ENCODE measurements at regions not wholly inside any gene's neighbourhood (a gene's known extent, or its start where the extent isn't known, plus 50 kb on each side); places are given as distances from the start of the nearest gene placed in this dataset.

DNA sequence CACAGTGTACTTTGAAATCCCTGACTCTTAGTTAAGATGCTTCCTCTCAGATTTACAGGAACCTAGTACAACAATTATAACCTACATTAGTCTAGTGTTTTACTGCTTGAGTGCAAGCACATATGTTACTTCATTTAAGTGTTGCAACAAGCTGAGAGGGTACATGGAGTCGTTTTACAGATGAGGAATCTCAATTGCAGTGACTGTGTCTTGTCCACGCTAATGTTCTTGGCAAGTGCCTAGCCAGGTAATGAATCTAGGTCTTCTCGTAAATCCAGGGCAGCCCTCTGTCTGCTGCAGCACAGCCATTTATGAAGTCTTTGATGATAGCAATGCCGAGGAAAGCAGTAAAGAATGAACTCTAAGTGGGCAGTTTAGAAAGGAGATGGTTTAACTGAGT, 384.4 kb upstream of the ARPP21 start:
- no peak for TF ChIP-seq MXI1 (conservative IDR thresholded peaks at IDR 0.05; ENCODE audit: poor library complexity, severe bottlenecking)
- TF ChIP-seq TAF1 (IDR thresholded peaks at IDR 0.05; ENCODE audit: low read depth) = no peak
- no peak for TF ChIP-seq RAD21 (conservative IDR thresholded peaks at IDR 0.05)
- no peak for TF ChIP-seq EP300 (conservative IDR thresholded peaks at IDR 0.05; ENCODE audit: poor library complexity, severe bottlenecking)
- TF ChIP-seq, protein P1, sequence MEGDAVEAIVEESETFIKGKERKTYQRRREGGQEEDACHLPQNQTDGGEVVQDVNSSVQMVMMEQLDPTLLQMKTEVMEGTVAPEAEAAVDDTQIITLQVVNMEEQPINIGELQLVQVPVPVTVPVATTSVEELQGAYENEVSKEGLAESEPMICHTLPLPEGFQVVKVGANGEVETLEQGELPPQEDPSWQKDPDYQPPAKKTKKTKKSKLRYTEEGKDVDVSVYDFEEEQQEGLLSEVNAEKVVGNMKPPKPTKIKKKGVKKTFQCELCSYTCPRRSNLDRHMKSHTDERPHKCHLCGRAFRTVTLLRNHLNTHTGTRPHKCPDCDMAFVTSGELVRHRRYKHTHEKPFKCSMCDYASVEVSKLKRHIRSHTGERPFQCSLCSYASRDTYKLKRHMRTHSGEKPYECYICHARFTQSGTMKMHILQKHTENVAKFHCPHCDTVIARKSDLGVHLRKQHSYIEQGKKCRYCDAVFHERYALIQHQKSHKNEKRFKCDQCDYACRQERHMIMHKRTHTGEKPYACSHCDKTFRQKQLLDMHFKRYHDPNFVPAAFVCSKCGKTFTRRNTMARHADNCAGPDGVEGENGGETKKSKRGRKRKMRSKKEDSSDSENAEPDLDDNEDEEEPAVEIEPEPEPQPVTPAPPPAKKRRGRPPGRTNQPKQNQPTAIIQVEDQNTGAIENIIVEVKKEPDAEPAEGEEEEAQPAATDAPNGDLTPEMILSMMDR (IDR thresholded peaks at IDR 0.05; ENCODE audit: poor library complexity, severe bottlenecking) = no peak
- TF ChIP-seq, protein P2, sequence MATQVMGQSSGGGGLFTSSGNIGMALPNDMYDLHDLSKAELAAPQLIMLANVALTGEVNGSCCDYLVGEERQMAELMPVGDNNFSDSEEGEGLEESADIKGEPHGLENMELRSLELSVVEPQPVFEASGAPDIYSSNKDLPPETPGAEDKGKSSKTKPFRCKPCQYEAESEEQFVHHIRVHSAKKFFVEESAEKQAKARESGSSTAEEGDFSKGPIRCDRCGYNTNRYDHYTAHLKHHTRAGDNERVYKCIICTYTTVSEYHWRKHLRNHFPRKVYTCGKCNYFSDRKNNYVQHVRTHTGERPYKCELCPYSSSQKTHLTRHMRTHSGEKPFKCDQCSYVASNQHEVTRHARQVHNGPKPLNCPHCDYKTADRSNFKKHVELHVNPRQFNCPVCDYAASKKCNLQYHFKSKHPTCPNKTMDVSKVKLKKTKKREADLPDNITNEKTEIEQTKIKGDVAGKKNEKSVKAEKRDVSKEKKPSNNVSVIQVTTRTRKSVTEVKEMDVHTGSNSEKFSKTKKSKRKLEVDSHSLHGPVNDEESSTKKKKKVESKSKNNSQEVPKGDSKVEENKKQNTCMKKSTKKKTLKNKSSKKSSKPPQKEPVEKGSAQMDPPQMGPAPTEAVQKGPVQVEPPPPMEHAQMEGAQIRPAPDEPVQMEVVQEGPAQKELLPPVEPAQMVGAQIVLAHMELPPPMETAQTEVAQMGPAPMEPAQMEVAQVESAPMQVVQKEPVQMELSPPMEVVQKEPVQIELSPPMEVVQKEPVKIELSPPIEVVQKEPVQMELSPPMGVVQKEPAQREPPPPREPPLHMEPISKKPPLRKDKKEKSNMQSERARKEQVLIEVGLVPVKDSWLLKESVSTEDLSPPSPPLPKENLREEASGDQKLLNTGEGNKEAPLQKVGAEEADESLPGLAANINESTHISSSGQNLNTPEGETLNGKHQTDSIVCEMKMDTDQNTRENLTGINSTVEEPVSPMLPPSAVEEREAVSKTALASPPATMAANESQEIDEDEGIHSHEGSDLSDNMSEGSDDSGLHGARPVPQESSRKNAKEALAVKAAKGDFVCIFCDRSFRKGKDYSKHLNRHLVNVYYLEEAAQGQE (IDR thresholded peaks at IDR 0.05; ENCODE audit: borderline replicate concordance) = no peak
- TF ChIP-seq POLR2AphosphoS5 (IDR thresholded peaks at IDR 0.05) = no peak
- no peak for TF ChIP-seq SMC3 (conservative IDR thresholded peaks at IDR 0.05; ENCODE audit: poor library complexity)
- no peak for TF ChIP-seq EZH2 (IDR thresholded peaks at IDR 0.05; ENCODE audit: borderline replicate concordance, insufficient read depth, low read length, poor library complexity, severe bottlenecking)
- H2AFZ ChIP-seq (ENCODE audit: low read depth, low read length) = no peak overlapping the region
- H3K9me2 ChIP-seq (ENCODE audit: insufficient read depth, low read length) = no peaks in the 10 kb centered on the region

DNA sequence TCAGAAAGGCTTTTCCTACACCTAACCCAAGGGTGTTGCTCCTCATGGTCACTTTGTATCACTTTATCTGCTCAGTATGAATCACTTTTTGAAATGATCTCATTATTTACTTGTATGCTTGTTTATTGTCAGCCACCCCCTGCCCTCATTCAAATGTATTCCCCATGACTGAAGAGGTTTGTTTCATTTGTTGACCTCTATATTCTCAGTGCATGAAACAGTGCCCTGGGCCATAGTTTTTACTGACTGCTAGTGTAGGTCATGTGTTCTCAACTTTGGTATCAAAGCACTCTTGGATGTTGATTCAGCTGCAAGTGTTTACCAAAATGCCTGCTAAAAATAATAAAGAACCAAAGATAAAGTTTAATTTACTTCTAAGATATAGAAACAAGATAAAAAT, 381.7 kb upstream of the ARPP21 start:
- Histone ChIP-seq H3K9me3 (ENCODE audit: low read length) (no peaks in the 10 kb centered on the region), H3F3A (ENCODE audit: insufficient read depth, low read length, poor library complexity, severe bottlenecking) (no peaks in the 10 kb centered on the region), H3K4me3 (ENCODE audit: low read length) (no peak overlapping the region), H3K79me2 (replicated peaks; ENCODE audit: insufficient read depth, low read length) (no peaks in the 10 kb centered on the region), H3K9ac (ENCODE audit: low read length) (no peak overlapping the region), H3K9me2 (ENCODE audit: insufficient read depth, low read length) (no peaks in the 10 kb centered on the region), H3K36me3 (ENCODE audit: insufficient read depth, low read length) (no peaks in the 10 kb centered on the region), H3K27ac (ENCODE audit: low read length) (no peak overlapping the region), H4K20me1 (ENCODE audit: insufficient read depth) (no peaks in the 10 kb centered on the region), H3K4me2 (ENCODE audit: low read length) (no peak overlapping the region), H2AFZ (ENCODE audit: low read depth, low read length) (no peak overlapping the region), H3K27me3 (ENCODE audit: insufficient read depth, low read depth, low read length) (no peaks in the 10 kb centered on the region)
- no peak for TF ChIP-seq POLR2AphosphoS5 (IDR thresholded peaks at IDR 0.05)
- TF ChIP-seq SMC3 (conservative IDR thresholded peaks at IDR 0.05; ENCODE audit: poor library complexity) = no peak
- no peak for TF ChIP-seq EZH2 (IDR thresholded peaks at IDR 0.05; ENCODE audit: borderline replicate concordance, insufficient read depth, low read length, poor library complexity, severe bottlenecking)
- TF ChIP-seq, protein P1 (IDR thresholded peaks at IDR 0.05; ENCODE audit: poor library complexity, severe bottlenecking) = no peak
- no peak for TF ChIP-seq TAF1 (IDR thresholded peaks at IDR 0.05; ENCODE audit: low read depth)
- no peak for TF ChIP-seq RAD21 (conservative IDR thresholded peaks at IDR 0.05)

More for the DNA sequence above, 384.4 kb upstream of the ARPP21 start:
- no peaks in the 10 kb centered on the region for H3K79me2 ChIP-seq (replicated peaks; ENCODE audit: insufficient read depth, low read length)
- no peak overlapping the region for H3K4me2 ChIP-seq (ENCODE audit: low read length)
- H3K4me3 ChIP-seq (ENCODE audit: low read length) = no peak overlapping the region
- H3K9me3 ChIP-seq (ENCODE audit: low read length) = no peaks in the 10 kb centered on the region
- H3K36me3 ChIP-seq (ENCODE audit: insufficient read depth, low read length) = no peaks in the 10 kb centered on the region
- H3K9ac ChIP-seq (ENCODE audit: low read length) = no peak overlapping the region
- H3K27me3 ChIP-seq (ENCODE audit: insufficient read depth, low read depth, low read length) = no peaks in the 10 kb centered on the region
- no peak overlapping the region for H3K27ac ChIP-seq (ENCODE audit: low read length)
- H4K20me1 ChIP-seq (ENCODE audit: insufficient read depth) = no peaks in the 10 kb centered on the region
- H3F3A ChIP-seq (ENCODE audit: insufficient read depth, low read length, poor library complexity, severe bottlenecking) = no peaks in the 10 kb centered on the region

All from neural cell (in vitro differentiated cells).